PC-9 (cell line): ENCODE measurements at regions not wholly inside any gene's neighbourhood (a gene's known extent, or its start where the extent isn't known, plus 50 kb on each side); places are given as distances from the start of the nearest gene placed in this dataset.

Experiments
- BruUV-seq: library from RNA; stranded (reverse); fragments of 400-500 nt; replicated peaks from 2 replicates; lab custom pipeline; 2021; lab: Mats Ljungman, UMichigan
- CTCF ChIA-PET: fragments of 300-600 bp; sonication (Branson Sonifier 250); formaldehyde crosslinking; loops from one replicate; lab custom pipeline; 2022; ENCODE audit warnings: antibody characterized with exemption; lab: Charles Lee
- POLR2A ChIA-PET: fragments of 300-600 bp; sonication (Branson Sonifier 250); formaldehyde crosslinking; loops from one replicate; lab custom pipeline; 2022; ENCODE audit warnings: antibody characterized with exemption; ENCODE audit not compliant: unreplicated experiment; lab: Charles Lee
- DNase-seq, 2 experiments: peaks; one replicate each; pipeline versions ENCODE4 v3.0.0 to v3.0.0-alpha.2; 2015 to 2022; ENCODE audit warnings: mixed read lengths in 1 of 2
- H2AFZ ChIP-seq: fragments of 200-600 bp; sonication (generic); 2 replicates; pipeline ENCODE4 v1.8.1; 2017; ENCODE audit warnings: antibody characterized with exemption
- H3F3A ChIP-seq: fragments of 200-600 bp; sonication (generic); 2 replicates; pipeline ENCODE4 v1.8.1; 2017; ENCODE audit warnings: antibody characterized with exemption, mild to moderate bottlenecking, low read depth; ENCODE audit not compliant: insufficient read depth
- H3K27ac ChIP-seq: fragments of 200-600 bp; sonication (generic); 2 replicates; pipeline ENCODE4 v1.6.1; 2016; ENCODE audit warnings: mixed run types
- H3K27me3 ChIP-seq: fragments of 200-600 bp; sonication (generic); 2 replicates; pipeline ENCODE4 v1.6.1; 2016; ENCODE audit warnings: low read depth, mixed run types; ENCODE audit not compliant: insufficient read depth
- H3K36me3 ChIP-seq: fragments of 200-600 bp; sonication (generic); 2 replicates; pipeline ENCODE4 v1.6.1; 2016; ENCODE audit warnings: low read depth, mixed run types
- H3K4me1 ChIP-seq: fragments of 200-600 bp; sonication (generic); replicated peaks from 2 replicates; pipeline ENCODE4 v1.6.1; 2016; ENCODE audit warnings: mixed run types; ENCODE audit not compliant: insufficient read depth
- H3K4me2 ChIP-seq: fragments of 200-600 bp; sonication (generic); 2 replicates; pipeline ENCODE4 v1.6.1; 2017; ENCODE audit warnings: mixed run types
- H3K4me3 ChIP-seq: fragments of 200-600 bp; sonication (generic); 2 replicates; pipeline ENCODE4 v1.6.1; 2016; ENCODE audit warnings: mixed run types
- H3K79me2 ChIP-seq: fragments of 200-600 bp; sonication (generic); 2 replicates; pipeline ENCODE4 v1.6.1; 2017; ENCODE audit warnings: low read depth, mixed run types
- H3K9me2 ChIP-seq: fragments of 200-600 bp; sonication (generic); 2 replicates; pipeline ENCODE4 v1.8.1; 2017; ENCODE audit warnings: mild to moderate bottlenecking; ENCODE audit not compliant: insufficient read depth
- H3K9me3 ChIP-seq: fragments of 200-600 bp; sonication (generic); 2 replicates; pipeline ENCODE4 v1.8.1; 2016; ENCODE audit warnings: low read depth; ENCODE audit not compliant: insufficient read depth
- H4K20me1 ChIP-seq: fragments of 200-600 bp; sonication (generic); 2 replicates; pipeline ENCODE4 v1.8.1; 2017; ENCODE audit not compliant: insufficient read depth
- CTCF ChIP-seq: fragments of 200-600 bp; sonication (generic); conservative IDR thresholded peaks from 2 replicates; pipeline ENCODE4 v1.6.1; 2017; ENCODE audit warnings: mixed run types, antibody characterized with exemption, mild to moderate bottlenecking, moderate library complexity
- EZH2 ChIP-seq: fragments of 200-600 bp; sonication (generic); IDR thresholded peaks from 2 replicates; pipeline ENCODE4 v1.8.0; 2017; ENCODE audit warnings: antibody characterized with exemption, low read depth
- intact Hi-C: fragments of 100-400 bp; cut with micrococcal nuclease; formaldehyde crosslinking; loops from one replicate; pipeline ENCODE4 v1.10.0; 2022; ENCODE audit not compliant: unreplicated experiment

- DNase-seq = no peak
- ChIA-PET POLR2A (no interaction called here), CTCF (no interaction called here)
- no peaks in the 10 kb centered on the region for H3K9me2 ChIP-seq
- no peak overlapping the region for H2AFZ ChIP-seq
- no peak overlapping the region for H3K4me3 ChIP-seq
- intact Hi-C loops = no loop called here
- H3K36me3 ChIP-seq = no peaks in the 10 kb centered on the region
- no peaks in the 10 kb centered on the region for H3K9me3 ChIP-seq
- H3K4me1 ChIP-seq = no peaks in the 10 kb centered on the region
- BruUV-seq = no TSS peak
- H4K20me1 ChIP-seq = no peaks in the 10 kb centered on the region
- H3K79me2 ChIP-seq = no peaks in the 10 kb centered on the region
- no peaks in the 10 kb centered on the region for H3K27me3 ChIP-seq
- H3K4me2 ChIP-seq = no peak overlapping the region
- no peak overlapping the region for H3K27ac ChIP-seq
- TF ChIP-seq CTCF = no peak
- no peak for TF ChIP-seq EZH2
- H3F3A ChIP-seq = no peaks in the 10 kb centered on the region
These were observed 516.1 kb downstream of the ZNF385D start for GRCh38 chr3:21234933-21235332.

GRCh38 chr3:21229426-21230135 lies 521.4 kb downstream of the ZNF385D start:
- Histone ChIP-seq H3K4me1 (no peaks in the 10 kb centered on the region), H3K4me2 (no peak overlapping the region), H3K27me3 (no peaks in the 10 kb centered on the region), H3K9me2 (no peaks in the 10 kb centered on the region), H2AFZ (no peak overlapping the region), H3K27ac (no peak overlapping the region), H3K4me3 (no peak overlapping the region), H3F3A (no peaks in the 10 kb centered on the region), H3K9me3 (no peaks in the 10 kb centered on the region), H4K20me1 (no peaks in the 10 kb centered on the region), H3K79me2 (no peaks in the 10 kb centered on the region), H3K36me3 (no peaks in the 10 kb centered on the region)
- BruUV-seq = no TSS peak
- CTCF ChIA-PET = no interaction called here
- DNase-seq = no peak
- POLR2A ChIA-PET = no interaction called here
- TF ChIP-seq CTCF (no peak), EZH2 (no peak)
- intact Hi-C loops = no loop called here

- no peaks in the 10 kb centered on the region for H3K9me3 ChIP-seq
- H3K79me2 ChIP-seq = no peaks in the 10 kb centered on the region
- TF ChIP-seq CTCF (no peak), EZH2 (no peak)
- H3K27ac ChIP-seq = no peak overlapping the region
- no TSS peak for BruUV-seq
- ChIA-PET POLR2A (no interaction called here), CTCF (no interaction called here)
- no peak overlapping the region for H3K4me2 ChIP-seq
- H3K4me1 ChIP-seq = no peaks in the 10 kb centered on the region
- H3F3A ChIP-seq = no peaks in the 10 kb centered on the region
- H3K4me3 ChIP-seq = no peak overlapping the region
- no peaks in the 10 kb centered on the region for H3K9me2 ChIP-seq
- H3K36me3 ChIP-seq = no peaks in the 10 kb centered on the region
- no peaks in the 10 kb centered on the region for H4K20me1 ChIP-seq
- H3K27me3 ChIP-seq = no peaks in the 10 kb centered on the region
- DNase-seq = no peak
- no peak overlapping the region for H2AFZ ChIP-seq
- intact Hi-C loops = no loop called here
These were observed 524.9 kb downstream of the ZNF385D start for GRCh38 chr3:21226086-21226485.
